ENCODE measurements at regions not wholly inside any gene's neighbourhood (a gene's known extent, or its start where the extent isn't known, plus 50 kb on each side); places are given as distances from the start of the nearest gene placed in this dataset.
"Not testable (repeated sequence)": the region's sequence is repeated elsewhere in the genome, so short reads cannot be mapped to it uniquely, and the experiment has no call there.

DNA sequence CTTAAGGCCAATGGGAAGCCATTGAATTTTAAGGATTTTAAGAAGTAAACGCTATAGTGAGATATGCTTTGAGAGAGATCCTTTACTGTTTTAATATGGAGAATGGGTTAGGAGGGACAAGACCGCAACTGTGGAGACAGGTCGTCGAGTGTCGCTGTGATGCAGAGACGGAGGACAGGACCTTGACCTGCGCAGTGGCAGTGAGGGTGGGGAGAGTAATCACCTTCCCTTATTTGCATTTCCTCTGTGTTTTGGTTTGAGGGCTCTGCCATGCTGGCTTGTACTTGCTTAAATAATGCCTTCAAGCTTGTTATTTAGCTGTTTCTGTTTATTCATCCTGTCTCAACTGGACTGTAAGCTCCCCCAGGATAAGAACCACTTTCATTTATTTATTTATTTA lies 345.0 kb downstream of the FBXW7 start:
- no peak for DNase-seq

DNA sequence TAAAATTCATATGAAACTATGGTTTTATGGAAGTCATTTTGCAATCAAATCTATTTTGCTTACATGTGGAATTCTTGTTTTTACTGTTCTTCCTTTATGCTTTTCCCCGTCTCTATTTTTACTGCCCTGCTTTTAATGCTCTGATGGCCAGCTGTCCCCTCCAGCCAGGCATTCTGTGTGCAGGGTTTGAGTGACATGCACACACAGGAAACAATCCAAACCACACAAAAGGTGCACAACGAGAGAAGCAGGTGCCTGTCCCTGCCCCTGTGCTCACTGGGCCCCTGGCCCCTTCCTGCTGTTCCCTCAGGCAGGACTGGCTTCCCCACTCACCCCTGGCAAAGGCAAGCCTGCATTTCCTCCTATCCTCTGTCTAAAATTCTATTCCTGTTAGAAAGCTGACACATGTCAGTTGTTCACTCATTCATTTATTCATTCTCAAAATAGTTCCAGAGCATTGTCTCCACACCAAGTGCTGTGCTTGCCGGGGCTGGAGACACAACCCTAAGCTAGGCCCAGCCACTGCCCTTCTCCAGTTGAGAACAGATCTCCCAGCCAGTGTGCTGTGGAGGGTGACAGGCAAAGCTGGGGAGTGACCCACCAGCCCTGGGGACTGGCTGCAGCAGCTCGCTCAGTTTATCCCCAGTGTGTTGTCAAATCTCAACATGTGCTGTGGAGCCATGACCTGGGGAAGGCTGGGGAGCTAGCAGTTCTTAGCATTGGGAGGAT lies 346.3 kb downstream of the FBXW7 start:
- DNase-seq: no peak

DNA sequence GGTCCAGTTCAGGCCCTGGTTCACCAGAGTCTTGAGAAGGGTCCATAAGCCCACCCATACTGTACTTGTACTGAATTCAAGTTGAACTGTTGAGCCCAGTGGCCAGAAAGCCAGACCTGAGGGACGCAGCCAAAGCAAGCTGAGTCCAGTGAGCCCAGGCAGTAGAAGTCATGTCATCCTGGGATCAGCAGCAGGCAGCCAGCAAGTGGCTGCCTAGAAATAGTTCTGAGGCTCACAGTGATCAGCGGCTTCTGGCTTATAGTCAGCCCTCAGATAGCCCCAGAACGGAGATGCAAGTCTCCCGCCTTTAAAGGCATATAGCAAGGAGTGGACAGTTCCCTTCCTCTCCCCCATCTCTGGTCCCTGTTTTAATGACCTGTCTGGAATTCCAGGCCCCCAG lies 347.1 kb downstream of the FBXW7 start:
- no peak for DNase-seq

DNA sequence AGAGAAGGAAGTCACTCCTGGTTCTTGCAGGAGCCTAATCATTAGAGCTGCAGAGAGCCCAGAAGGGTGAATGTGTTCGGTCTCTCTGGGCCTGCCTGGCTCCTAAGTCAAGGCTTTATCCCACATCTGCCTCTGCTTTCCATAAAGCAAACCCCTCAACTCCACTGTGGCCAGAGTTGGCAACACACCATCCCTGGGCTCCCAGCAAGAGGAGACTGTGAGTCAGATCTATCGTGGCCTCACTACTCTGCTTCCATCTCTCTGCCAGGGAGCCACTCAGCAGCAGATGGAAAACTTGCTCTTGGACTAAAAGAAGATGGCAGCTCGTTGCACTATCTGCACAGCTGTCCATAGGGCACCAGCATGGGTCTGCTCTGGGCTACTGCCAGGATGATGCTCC lies 348.2 kb downstream of the FBXW7 start:
- DNase-seq: no peak

DNA sequence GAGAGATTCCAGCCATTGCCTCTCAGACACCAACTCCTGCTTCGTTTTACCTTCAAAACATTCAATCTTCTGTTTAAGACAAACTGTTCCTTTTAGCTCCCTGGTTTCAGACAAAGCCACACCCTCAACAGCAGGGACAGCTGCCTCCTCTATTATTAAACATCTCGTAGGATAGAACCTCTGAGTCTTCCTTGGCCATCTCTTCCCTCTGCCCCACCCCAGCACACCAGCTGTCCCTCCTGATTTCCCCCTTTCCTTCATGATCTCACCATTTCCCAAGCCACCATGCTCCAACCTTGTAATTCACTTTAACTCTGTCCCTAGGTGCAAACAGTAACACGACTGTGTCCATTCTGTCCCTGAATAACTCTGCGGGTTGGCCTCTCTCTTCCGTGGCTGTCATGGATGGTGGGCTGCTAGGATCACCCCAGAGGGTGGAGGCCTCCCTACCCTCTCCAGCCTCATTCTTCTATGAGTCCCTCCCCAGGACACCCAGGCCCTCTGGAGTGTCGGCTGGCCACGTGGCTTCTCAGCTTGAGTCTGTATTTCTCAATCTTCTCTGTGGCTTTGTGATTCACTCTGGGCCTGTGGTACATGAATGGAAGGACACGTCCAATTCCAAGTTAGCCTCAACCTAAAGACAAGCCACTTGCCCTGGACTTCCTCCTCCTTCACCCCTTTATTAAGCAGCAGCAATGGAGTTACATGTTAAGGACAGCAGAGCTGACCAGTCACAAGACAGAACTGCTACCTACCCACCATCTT lies 349.9 kb downstream of the FBXW7 start:
- no peak for DNase-seq

DNA sequence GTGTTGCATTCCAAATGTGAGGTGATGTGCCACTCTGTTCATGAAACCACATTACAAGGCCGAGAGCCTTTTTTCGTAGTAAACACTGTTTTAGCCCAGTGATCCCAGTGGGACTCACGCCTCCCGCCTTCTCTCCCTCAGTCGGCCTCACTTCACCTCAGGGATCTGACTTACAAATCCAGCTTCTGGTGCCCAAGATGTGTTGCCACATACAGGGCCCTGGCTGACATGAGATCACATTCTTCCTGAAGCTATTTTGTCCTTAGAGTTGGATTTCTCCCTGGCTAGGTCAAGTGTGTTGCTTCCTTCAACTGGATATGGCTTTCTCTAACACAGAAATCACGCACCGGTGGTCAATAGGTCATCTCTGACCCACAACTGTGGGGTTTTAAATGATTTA lies 354.7 kb downstream of the FBXW7 start:
- DNase-seq: no peak

DNA sequence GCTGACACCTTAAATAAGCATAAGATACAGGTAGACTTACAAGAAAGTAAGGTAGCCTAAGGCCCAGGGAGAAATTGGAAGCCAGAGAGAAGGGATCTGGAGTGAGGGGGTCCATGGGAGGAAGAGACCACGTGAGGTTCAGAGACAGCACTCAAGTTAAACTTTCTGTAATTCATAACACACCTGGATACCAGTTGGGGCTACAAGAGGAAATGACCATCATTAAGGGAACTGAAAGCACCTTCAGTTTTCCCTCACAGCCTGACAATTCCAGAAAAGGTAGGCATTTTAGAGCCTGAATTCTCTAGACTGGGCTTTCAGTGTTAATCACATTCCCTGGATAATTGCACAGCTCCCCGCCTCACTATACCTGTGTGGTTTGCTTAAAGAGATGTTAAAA lies 355.5 kb downstream of the FBXW7 start:
- DNase-seq: no peak

DNA sequence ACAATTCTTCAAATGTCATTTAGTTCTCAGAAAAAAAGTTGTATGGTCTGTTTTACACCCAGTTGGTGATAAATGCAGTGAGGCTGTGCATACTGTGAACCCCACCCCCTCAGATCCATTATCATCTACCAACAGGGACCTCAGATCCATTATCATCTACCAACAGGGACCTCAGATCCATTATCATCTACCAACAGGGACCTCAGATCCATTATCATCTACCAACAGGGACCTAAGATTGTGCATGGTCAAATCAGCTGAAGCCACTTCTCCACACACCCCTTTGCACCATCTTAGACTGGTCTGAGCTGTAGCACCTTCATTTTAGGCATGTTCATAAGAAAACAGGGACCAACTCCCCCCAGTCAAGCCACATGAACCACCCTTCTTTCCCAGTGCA lies 358.4 kb downstream of the FBXW7 start:
- DNase-seq: not testable (repeated sequence)

DNA sequence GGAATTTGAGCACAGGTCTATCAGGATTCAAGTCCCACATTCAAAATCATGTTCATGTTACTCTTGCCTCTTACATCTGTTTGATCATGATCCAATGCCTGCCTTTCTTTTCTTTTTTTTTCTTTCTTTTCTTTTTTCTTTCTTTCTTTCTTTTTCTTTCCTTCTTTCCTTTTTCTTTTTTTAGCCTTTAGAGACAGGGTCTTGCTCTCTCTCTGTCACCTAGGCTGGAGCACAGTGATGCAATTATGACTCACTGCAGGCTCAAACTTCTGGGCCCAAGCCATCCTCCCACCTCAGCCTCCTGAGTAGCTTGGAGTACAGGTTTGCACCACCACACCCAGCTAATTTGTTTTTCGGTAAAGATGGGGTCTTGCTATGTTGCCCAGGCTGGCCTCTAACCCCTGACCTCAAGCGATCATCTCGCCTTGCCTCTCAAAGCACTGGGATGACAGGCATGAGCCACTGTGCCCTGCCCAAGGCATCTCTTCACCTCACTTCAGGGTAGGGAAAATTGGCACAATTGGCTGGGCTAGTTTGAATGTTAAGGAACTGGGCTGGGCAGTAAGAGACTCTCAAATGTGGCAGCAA lies 359.2 kb downstream of the FBXW7 start:
- DNase-seq: no peak

DNA sequence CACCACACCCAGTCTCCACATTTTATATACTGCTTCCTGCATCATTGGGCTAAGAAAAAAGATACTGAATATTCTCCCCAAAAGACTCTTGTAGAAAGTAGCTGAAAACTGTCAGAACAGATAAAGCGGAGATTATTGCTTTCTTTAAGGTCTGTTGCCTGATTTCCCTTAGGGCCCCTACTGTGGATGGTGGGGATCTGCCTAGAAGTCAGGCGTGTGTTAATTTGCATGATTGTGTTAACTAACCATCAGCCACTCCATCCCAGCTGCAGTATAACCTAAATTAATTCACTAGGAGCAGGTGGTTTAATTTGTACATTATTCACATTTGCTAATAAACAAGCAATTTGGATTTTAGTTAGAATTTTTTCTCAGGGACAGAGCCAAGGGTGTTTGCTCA lies 360.3 kb downstream of the FBXW7 start:
- DNase-seq: no peak

DNA sequence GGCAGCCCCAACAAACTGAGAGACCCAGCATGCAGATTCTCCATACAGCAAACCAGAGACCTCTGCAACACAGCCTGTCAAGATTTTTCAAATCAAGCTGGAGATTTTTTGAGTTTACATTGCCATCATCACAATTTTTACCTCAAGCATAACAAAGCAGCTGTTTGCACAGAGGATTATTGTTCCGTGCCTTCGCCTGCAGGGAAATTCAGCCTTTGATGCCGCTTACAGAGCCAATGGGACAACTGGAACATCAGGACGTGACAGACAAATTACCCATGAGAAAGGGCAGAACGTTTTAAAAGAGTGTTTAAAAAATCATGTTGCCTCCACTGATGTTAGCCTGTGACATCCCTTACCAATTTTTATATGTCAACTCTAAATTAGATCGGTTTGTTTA lies 363.7 kb downstream of the FBXW7 start:
- DNase-seq: no peak

DNA sequence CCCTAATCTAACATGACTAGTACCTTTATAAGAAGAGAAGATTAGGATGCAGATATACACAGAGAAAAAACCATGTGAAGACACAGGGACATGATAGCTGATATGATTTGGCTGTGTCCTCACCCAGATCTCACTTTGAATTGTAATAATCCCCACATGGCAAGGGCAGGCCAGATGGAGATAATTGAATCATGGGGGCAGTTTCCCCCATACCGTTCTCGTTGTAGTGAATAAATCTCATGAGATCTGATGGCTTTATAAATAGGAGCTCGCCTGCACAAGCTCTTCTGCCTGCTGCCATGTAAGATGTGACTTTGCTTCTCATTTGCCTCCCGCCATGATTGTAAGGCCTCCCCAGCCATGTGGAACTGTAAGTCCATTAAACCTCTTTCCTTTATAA lies 364.3 kb downstream of the FBXW7 start:
- DNase-seq: no peak

DNA sequence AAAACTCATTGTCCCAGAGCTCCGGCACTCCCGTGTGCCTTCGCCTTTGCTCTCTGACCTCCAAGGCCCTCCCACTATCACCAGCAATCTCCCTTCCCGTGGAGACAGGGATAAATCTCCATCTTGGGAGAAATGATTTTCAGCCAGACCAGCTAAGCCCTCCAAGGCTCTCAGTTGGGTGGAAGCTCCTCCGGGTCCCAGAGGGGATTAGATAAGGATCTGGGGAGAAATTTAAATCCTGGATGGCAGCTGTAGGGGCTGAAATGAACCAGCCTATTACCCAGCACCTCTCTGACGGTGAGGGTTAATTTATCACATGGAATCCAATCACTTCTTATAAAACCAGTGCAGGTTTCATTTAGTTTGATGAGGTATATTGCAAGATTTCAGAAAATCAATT lies 366.2 kb downstream of the FBXW7 start:
- DNase-seq: no peak

DNA sequence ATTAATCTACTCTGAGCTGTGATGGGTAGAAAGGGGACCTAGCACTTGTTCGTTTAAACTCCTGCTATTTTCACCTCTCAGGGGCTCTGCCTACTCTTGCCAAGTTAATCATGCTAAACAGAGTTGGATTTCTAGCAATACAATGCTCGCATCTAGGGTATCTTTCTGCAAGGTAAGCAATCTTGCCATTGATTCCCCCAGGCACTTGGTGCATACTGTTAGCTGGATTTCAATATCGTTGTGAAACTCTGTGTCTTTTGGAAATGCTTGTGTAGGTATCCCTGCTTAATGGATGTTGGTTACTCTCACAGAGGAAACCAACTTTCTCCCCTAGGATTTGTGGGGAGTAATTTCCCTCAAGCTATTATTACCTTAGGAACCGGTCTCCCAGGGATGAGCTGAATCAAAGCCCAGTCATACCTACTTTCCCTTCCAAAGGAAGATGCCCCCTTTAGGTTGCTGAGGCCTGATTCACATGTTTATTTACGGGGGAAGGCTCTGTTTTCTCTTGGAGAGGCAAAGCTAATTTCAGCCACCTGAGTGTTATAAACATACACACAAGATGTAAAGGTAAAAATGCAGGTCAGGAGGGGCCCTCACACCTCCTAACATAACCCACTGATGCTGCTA lies 366.8 kb downstream of the FBXW7 start:
- DNase-seq: no peak

DNA sequence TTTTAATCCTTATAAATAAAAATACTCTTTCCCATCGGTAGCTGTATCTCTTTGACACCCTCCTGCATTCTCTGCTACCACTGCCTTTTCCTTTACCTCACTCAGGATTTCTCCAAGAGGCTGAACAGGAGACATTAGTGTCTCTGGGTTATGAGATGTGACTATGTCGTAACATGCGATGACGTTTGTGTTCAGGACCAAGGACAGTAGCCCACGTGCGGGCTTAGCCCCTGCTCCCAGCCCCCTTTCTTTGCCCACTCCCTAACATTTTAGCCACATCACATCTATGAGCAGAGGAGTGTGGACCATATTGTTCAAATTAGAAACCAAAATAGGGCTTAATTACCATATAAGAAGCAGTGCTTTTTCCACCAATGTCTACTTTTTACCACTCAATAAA lies 369.3 kb downstream of the FBXW7 start:
- peak; percentile 7 for DNase-seq

DNA sequence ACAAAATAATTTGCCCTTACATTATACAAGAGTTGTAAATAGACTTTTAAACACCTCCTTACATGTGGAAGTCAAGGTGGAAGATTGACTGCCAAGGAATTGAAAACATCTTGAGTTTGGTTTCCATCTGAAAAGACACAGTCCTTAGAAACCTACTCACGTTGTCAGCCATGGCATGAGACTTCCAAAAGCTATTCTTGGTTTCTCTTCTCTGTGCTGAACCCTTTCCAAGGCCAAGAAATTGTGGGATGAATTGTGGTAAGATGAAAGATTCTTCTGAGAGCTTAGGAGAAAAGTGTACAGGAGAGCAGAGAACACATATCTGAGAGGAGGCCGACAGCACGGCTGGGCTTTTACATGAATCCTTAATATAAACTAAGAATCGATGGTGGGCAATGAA lies 370.0 kb downstream of the FBXW7 start:
- DNase-seq: no peak

DNA sequence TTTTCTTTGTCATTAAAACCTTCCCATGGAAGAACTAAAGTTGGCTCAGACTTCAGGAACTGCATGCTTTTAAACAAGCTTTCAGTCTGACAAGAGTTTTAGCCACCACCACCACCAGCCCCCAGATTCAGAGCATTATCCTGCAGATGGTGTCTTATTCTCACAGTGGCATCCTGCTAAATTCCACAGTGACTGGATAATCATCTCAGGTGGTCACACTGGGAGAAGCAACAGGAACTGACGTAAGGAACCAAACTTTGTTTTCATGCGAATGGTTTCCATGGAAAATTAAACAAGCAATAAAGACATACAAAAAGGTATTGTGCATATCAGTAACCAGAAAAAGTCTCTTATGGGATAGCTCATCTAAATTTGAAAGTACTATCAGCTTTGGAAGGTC lies 370.7 kb downstream of the FBXW7 start:
- DNase-seq: no peak

DNA sequence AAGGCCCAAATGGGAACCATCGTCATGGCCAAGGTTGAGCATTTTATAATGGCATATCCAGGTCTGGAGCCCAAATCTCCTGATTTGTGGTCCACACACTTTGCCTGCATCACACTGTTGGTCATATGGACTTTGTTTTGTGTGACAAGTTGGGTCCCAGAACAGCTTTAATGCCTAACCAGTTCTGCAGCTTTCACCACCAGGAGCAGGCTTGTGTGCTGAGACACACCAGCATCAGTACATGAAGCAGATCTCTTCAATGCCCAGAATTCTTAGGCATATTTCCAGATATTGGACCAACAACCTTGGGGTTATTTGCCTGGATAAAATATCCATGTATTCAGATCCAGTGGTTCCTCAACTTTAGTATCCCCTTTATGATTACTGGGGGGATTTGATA lies 371.3 kb downstream of the FBXW7 start:
- no peak for DNase-seq

DNA sequence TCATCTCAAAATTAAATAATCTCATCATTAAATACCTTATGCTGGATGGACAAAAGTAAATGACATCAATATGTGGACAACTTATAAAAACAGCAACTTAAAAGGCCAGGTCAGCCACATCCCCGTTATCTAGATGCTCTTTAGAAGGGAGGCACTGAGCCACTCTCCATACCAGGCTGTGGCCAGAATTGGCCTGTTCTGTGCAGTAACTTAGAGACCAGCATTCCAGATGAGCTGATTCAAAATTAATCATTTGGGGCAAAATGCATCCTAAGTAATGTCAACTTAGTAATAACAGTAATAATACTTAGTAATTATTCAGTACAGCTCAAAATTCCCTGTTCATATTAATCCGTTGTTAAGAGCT lies 373.6 kb downstream of the FBXW7 start:
- DNase-seq: no peak

DNA sequence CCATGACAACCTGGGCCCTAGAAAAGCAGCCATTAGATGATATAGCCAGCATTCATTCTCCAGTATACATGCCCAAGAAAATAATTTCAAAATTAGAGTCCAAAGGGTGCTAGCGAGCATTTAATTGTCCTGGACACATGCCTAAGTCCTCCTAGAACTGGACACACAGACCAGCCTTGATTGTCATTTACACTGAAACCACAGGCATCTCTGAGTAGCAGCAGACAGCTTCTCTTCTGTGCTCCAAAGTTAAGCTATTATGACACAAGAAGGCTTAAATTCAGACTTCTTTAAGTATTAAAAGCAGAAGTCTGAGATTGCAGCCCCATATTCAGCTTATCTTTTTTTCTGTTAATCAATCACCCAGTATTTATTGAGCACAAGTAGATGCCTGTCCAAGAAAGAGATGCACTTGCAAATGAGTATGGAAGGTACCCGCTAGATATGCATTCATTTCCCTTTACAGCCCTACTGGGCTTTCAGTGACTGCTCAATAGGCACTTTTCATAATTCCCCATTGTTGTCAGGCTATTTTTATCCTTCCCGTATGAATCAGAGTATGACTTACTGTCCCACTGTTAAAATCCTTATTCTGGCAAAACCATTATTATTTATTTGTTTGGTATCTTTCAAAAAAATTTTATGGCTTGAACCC lies 374.1 kb downstream of the FBXW7 start:
- no peak for DNase-seq

DNA sequence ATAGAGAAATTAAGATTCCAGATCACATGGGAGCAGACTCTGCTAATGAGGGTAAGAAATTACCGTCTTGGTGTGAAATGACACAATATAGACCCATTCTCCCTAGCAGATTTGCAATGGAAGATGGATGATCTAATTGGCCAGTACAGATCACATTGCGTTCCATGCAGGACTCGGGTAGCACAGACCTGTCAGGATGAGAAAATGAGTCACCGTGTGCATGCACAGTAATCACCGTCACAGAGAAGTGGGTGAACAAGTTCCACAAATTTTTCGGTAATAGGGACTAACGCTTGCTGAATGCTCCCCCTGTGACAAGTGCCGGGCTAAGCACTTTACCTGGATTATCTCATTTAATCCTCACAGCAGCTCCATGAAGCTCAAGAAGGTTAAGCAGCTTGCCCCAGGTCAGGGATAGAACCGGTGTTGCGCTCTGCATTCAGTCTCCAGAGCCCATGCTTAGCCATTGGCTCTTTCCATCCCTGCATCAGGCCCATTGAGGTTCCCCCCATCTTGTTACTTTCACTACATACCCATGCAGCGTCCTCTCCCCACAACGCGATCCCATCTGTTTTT lies 375.6 kb downstream of the FBXW7 start:
- DNase-seq: no peak

DNA sequence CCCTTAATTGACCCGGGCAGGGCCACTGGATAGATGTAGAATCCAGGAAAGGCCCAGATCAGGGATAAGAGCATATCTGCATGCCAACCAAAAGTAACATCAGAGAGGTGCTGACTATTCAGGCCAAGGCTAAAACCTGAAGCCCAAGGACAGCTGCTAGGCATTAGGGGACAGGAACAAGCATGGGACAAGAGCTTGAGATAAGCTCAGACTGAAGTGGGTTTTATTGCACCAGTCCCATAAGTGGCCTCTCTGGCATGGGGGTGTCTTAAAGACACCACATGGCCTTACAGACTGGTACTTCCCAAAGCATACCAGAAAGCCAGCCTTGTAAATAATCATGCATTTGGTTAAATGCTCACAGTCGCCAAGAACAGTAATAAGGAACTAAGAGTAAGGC lies 376.1 kb downstream of the FBXW7 start:
- no peak for DNase-seq

DNA sequence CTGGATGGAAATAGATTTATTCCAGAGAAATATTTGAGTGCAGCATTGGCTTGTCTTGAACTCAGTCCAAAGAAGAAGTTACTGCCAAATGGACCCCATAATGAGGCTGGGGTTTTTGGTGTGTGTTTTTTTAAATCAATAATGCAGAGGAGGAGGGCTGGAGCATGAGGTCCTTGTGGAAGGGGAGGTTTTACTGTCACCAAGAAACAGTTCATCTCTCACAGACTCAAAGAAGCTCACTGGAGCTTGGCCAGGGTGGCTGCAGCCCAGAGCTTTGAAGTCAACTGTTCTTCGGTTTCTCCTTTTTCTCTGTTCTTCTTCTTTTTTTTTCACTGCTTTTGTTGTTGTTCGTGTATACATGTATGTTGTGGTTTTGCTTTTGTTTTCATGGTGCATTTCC lies 377.7 kb downstream of the FBXW7 start:
- no peak for DNase-seq

All from fibroblast of skin of abdomen (primary cell).